K562 (cell line): ENCODE measurements at regions not wholly inside any gene's neighbourhood (a gene's known extent, or its start where the extent isn't known, plus 50 kb on each side); places are given as distances from the start of the nearest gene placed in this dataset.

Experiments
- ASH1L ChIP-seq: fragments of 450-650 bp; IDR thresholded peaks from 2 replicates; pipeline ENCODE4 v1.6.1; 2018; ENCODE audit warnings: borderline replicate concordance, mild to moderate bottlenecking, low read depth; ENCODE audit not compliant: partially characterized antibody
- CTCF ChIP-seq, 3 experiments: IDR thresholded peaks in 2 of 3; conservative IDR thresholded peaks in 1 of 3; 2 replicates each; pipeline ENCODE4 v1.5.1; 2011 to 2012; ENCODE audit warnings: low read length in 3 of 3, mild to moderate bottlenecking in 3 of 3, control low read depth in 2 of 3, improper control_type of control experiment in 1 of 3, inconsistent platforms in 1 of 3, low read depth in 1 of 3, mixed read lengths in 1 of 3, moderate library complexity in 1 of 3; ENCODE audit not compliant: insufficient read depth in 2 of 3
- E2F5 ChIP-seq: sonication (generic); formaldehyde crosslinking; IDR thresholded peaks from 2 replicates; pipeline ENCODE4 v1.8.0; 2022; ENCODE audit warnings: mild to moderate bottlenecking, missing genetic modification reagents
- EZH2 ChIP-seq: IDR thresholded peaks from 2 replicates; pipeline ENCODE4 v1.6.1; 2012; ENCODE audit warnings: low read depth, mild to moderate bottlenecking, inconsistent platforms, low read length, borderline replicate concordance
- HCFC1 ChIP-seq: IDR thresholded peaks from 2 replicates; pipeline ENCODE4 v1.6.1; 2012; ENCODE audit warnings: low read depth, low read length, improper control_type of control experiment
- JUND ChIP-seq, 2 experiments: IDR thresholded peaks; 2 replicates in 1 of 2; 3 replicates in 1 of 2; pipeline ENCODE4 v1.6.1; 2011; ENCODE audit warnings: borderline replicate concordance in 2 of 2, low read depth in 2 of 2, low read length in 2 of 2, improper control_type of control experiment in 1 of 2, missing biosample characterization in 1 of 2, missing genetic modification characterization in 1 of 2, missing genetic modification reagents in 1 of 2
- PATZ1 ChIP-seq: fragments of 250-450 bp; sonication (Bioruptor Pico); IDR thresholded peaks from 2 replicates; pipeline ENCODE4 v1.5.0; 2020; ENCODE audit warnings: mild to moderate bottlenecking, borderline replicate concordance
- POLR2A ChIP-seq: fragments of 450-650 bp; conservative IDR thresholded peaks from 2 replicates; pipeline ENCODE4 v1.6.1; 2016
- POLR2H ChIP-seq: IDR thresholded peaks from 2 replicates; pipeline ENCODE4 v1.6.1; 2016; ENCODE audit warnings: missing genetic modification characterization, low read depth, mild to moderate bottlenecking, control low read depth, missing compliant biosample characterization, moderate library complexity
- SIX5 ChIP-seq, 2 experiments: IDR thresholded peaks; 2 replicates each; pipeline ENCODE4 v1.6.1; 2011; ENCODE audit warnings: low read length in 2 of 2, borderline replicate concordance in 1 of 2, low read depth in 1 of 2, mild to moderate bottlenecking in 1 of 2, moderate library complexity in 1 of 2; ENCODE audit not compliant: insufficient read depth in 1 of 2
- TOE1 ChIP-seq, 2 experiments: fragments of 450-650 bp in 1 of 2; sonication (generic) in 1 of 2; formaldehyde crosslinking in 1 of 2; IDR thresholded peaks; 2 replicates each; pipeline versions ENCODE4 v1.7.1 to v1.8.0; 2016 to 2022; ENCODE audit warnings: borderline replicate concordance in 2 of 2, mild to moderate bottlenecking in 2 of 2, antibody characterized with exemption in 1 of 2, inconsistent platforms in 1 of 2, low read depth in 1 of 2, missing genetic modification reagents in 1 of 2, moderate library complexity in 1 of 2
- USF2 ChIP-seq: sonication (generic); formaldehyde crosslinking; IDR thresholded peaks from 2 replicates; pipeline ENCODE4 v1.5.0; 2020; ENCODE audit warnings: missing genetic modification reagents
- YY1 ChIP-seq, 3 experiments: IDR thresholded peaks; 2 replicates each; pipeline ENCODE4 v1.6.1; 2011; ENCODE audit warnings: low read length in 2 of 3, mild to moderate bottlenecking in 2 of 3, moderate library complexity in 2 of 3, borderline replicate concordance in 1 of 3, control low read depth in 1 of 3, low read depth in 1 of 3; ENCODE audit not compliant: insufficient read depth in 3 of 3, insufficient replicate concordance in 2 of 3, control insufficient read depth in 1 of 3, insufficient read length in 1 of 3; ENCODE audit errors: extremely low read depth in 1 of 3

- TF ChIP-seq PATZ1 (CRISPR knock-in tag) (no peak), E2F5 (CRISPR knock-in tag) (no peak), SIX5 (IDR thresholded peaks at IDR 0.05; ENCODE audit: borderline replicate concordance in 1 of 2, insufficient read depth in 1 of 2, low read depth in 1 of 2, low read length in 2 of 2) (no peak), EZH2 (no peak), POLR2A (no peak), TOE1 (IDR thresholded peaks at IDR 0.05; ENCODE audit: borderline replicate concordance) (no peak), TOE1 (CRISPR knock-in tag; IDR thresholded peaks at IDR 0.05; ENCODE audit: borderline replicate concordance, low read depth) (no peak), YY1 (IDR thresholded peaks at IDR 0.05; ENCODE audit: borderline replicate concordance in 1 of 3, control insufficient read depth in 1 of 3, extremely low read depth in 1 of 3, insufficient read depth in 3 of 3, insufficient read length in 1 of 3, insufficient replicate concordance in 2 of 3, low read depth in 1 of 3, low read length in 2 of 3) (no peak), USF2 (CRISPR knock-in tag) (no peak), HCFC1 (no peak), CTCF (IDR thresholded peaks at IDR 0.05 in 2 of 3, conservative IDR thresholded peaks at IDR 0.05 in 1 of 3; ENCODE audit: insufficient read depth in 2 of 3, low read depth in 1 of 3, low read length in 3 of 3) (no peak), ASH1L (no peak), POLR2H (tag) (no peak), JUND (IDR thresholded peaks at IDR 0.05; ENCODE audit: borderline replicate concordance, low read depth, low read length) (no peak), JUND (tag; IDR thresholded peaks at IDR 0.05; ENCODE audit: borderline replicate concordance, low read depth, low read length) (no peak)
Measured at GRCh38 chr6:14795451-14795850, 450.4 kb upstream of the JARID2 start.
